ENCODE measurements at regions not wholly inside any gene's neighbourhood (a gene's known extent, or its start where the extent isn't known, plus 50 kb on each side); places are given as distances from the start of the nearest gene placed in this dataset.
A peak's percentile ranks its signal among the peaks of the same experiment; 100 is the strongest.

- TF ChIP-seq VEZF1 (CRISPR knock-in tag; IDR thresholded peaks at IDR 0.05): no peak
- TF ChIP-seq ZNF444 (CRISPR knock-in tag; IDR thresholded peaks at IDR 0.05): no peak
- peak; percentile 54; the same call in 1 of the 2 replicates for TF ChIP-seq BCOR (IDR thresholded peaks at IDR 0.05)
- no peak for TF ChIP-seq ZNF324 (CRISPR knock-in tag; IDR thresholded peaks at IDR 0.05)
These were observed 87.7 kb downstream of the CEBPB start (continued) for GRCh38 chr20:50278377-50278683.

GRCh38 chr20:50278684-50279531 is 88.3 kb downstream of the CEBPB start:
- Histone ChIP-seq H2AFZ (ENCODE audit: low read depth, low read length) (peak overlapping the region; percentile 84), H3K36me3 (ENCODE audit: control insufficient read depth, insufficient read depth, low read length) (no peaks in the 10 kb centered on the region; the same call in 2 of the 3 replicates), H3K9me3 (replicated peaks; ENCODE audit: control insufficient read depth, insufficient read depth, low read depth, low read length) (no peaks in the 10 kb centered on the region), H3K9ac (ENCODE audit: insufficient read depth in 1 of 2, low read depth in 2 of 2, low read length in 2 of 2) (peak overlapping the region; percentile 21 to 87; a peak in 3 of 4 replicates), H4K20me1 (replicated peaks; ENCODE audit: control insufficient read depth, insufficient read depth, low read length) (no peaks in the 10 kb centered on the region), H3K27ac (ENCODE audit: extremely low read depth, low read depth, low read length) (no peak overlapping the region; the same call in 2 of the 3 replicates), H3K4me2 (ENCODE audit: insufficient read depth, low read length) (peak overlapping the region; percentile 28), H3K79me2 (ENCODE audit: control insufficient read depth, insufficient read depth, low read length) (no peaks in the 10 kb centered on the region), H3K4me1 (replicated peaks in 1 of 2; ENCODE audit: control insufficient read depth in 2 of 2, insufficient read depth in 2 of 2, low read length in 2 of 2) (peaks cover 41 to 56% of the 10 kb centered on the region in 2 experiments), H3K4me3 (no peak overlapping the region), H3K9me1 (ENCODE audit: control insufficient read depth, insufficient read depth, low read length) (peaks cover 3% of the 10 kb centered on the region), H3K27me3 (ENCODE audit: control insufficient read depth in 2 of 2, insufficient read depth in 2 of 2, low read length in 2 of 2) (no peaks in the 10 kb centered on the region; a peak in 1 of 5 replicates)
- ChIA-PET POLR2A (interaction anchor here (0.5 kb wide), 1 partner anchor 179 kb away, joined by 3 read pairs; no protein-coding TSS in a partner anchor), CTCF (ENCODE audit: low intra/inter-chr PET ratio) (no interaction called here)
- in situ Hi-C loops (cut with MboI) (no loop called here), intact Hi-C loops (cut with micrococcal nuclease) (loop anchor here (2.0 to 5.0 kb wide), 2 partner anchors 66 to 183 kb away; no protein-coding TSS in a partner anchor)
- FAIRE-seq: peak; percentile 90
- ATAC-seq: peak; percentile 90
- BruUV-seq (replicated peaks): no TSS peak
- DNase-seq (ENCODE audit: extremely low read depth in 1 of 4, low spot score in 3 of 4): peak; percentile 70 to 86 (median 77)
- WGBS (ENCODE audit: insufficient coverage, low coverage, missing lambda C conversion rate): 21% methylated on average over 17 of the region's 17 CpGs
- TF ChIP-seq RNF2 (IDR thresholded peaks at IDR 0.05) (0 out of 2 replicates have a peak, but pooled peaks have one; percentile 21), ZNF311 (CRISPR knock-in tag; IDR thresholded peaks at IDR 0.05) (no peak), RBM25 (IDR thresholded peaks at IDR 0.05; ENCODE audit: low read depth, low read length, severe bottlenecking) (peak; percentile 97), REST (IDR thresholded peaks at IDR 0.05; ENCODE audit: borderline replicate concordance) (peak; percentile 62), REST (CRISPR knock-in tag; IDR thresholded peaks at IDR 0.05; ENCODE audit: low read depth) (no peak), CAMTA2 (CRISPR knock-in tag; conservative IDR thresholded peaks at IDR 0.05) (no peak), FOXK2 (conservative IDR thresholded peaks at IDR 0.05 in 1 of 2, IDR thresholded peaks at IDR 0.05 in 1 of 2; ENCODE audit: low read depth in 2 of 2) (no peak), CHD1 (IDR thresholded peaks at IDR 0.05; ENCODE audit: low read length) (no peak)

Data from K562 (cell line).